ENCODE measurements at regions not wholly inside any gene's neighbourhood (a gene's known extent, or its start where the extent isn't known, plus 50 kb on each side); places are given as distances from the start of the nearest gene placed in this dataset.

DNA sequence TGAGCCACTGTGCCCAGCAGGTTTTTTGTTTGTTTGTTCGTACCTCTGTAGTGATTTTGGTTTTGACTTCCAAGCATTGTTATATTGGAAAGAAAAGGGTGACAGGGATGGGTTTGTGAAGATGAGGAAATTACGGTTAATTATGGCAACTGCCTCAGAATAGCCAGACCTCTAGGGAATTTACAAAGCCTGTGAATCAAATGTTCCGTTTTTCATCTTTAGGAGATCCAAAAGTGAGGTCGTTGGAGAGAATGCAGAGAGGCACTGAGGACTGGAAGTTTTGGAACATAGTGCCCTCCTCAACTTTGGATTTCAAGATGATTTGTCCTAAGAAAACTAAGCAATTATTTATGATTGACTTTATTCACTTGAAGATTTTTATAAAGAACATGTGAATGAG, 54.5 kb upstream of the EVL start:
- Histone ChIP-seq H3K36me3 (no peaks in the 10 kb centered on the region), H3K27ac (no peak overlapping the region), H3K9me3 (no peaks in the 10 kb centered on the region), H3K4me3 (no peak overlapping the region), H3K4me1 (no peaks in the 10 kb centered on the region), H3K27me3 (no peaks in the 10 kb centered on the region)
- TF ChIP-seq POLR2A (IDR thresholded peaks at IDR 0.05) (no peak), POLR2AphosphoS5 (IDR thresholded peaks at IDR 0.05) (no peak), EP300 (IDR thresholded peaks at IDR 0.05) (no peak)
- TF ChIP-seq, protein P1, sequence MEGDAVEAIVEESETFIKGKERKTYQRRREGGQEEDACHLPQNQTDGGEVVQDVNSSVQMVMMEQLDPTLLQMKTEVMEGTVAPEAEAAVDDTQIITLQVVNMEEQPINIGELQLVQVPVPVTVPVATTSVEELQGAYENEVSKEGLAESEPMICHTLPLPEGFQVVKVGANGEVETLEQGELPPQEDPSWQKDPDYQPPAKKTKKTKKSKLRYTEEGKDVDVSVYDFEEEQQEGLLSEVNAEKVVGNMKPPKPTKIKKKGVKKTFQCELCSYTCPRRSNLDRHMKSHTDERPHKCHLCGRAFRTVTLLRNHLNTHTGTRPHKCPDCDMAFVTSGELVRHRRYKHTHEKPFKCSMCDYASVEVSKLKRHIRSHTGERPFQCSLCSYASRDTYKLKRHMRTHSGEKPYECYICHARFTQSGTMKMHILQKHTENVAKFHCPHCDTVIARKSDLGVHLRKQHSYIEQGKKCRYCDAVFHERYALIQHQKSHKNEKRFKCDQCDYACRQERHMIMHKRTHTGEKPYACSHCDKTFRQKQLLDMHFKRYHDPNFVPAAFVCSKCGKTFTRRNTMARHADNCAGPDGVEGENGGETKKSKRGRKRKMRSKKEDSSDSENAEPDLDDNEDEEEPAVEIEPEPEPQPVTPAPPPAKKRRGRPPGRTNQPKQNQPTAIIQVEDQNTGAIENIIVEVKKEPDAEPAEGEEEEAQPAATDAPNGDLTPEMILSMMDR (IDR thresholded peaks at IDR 0.05), result no peak
- ATAC-seq, result no peak
- 46 to 70% methylated on average over 4 of the region's 4 CpGs for WGBS, 2 donors (ENCODE audit: low coverage in 1 of 2)

DNA sequence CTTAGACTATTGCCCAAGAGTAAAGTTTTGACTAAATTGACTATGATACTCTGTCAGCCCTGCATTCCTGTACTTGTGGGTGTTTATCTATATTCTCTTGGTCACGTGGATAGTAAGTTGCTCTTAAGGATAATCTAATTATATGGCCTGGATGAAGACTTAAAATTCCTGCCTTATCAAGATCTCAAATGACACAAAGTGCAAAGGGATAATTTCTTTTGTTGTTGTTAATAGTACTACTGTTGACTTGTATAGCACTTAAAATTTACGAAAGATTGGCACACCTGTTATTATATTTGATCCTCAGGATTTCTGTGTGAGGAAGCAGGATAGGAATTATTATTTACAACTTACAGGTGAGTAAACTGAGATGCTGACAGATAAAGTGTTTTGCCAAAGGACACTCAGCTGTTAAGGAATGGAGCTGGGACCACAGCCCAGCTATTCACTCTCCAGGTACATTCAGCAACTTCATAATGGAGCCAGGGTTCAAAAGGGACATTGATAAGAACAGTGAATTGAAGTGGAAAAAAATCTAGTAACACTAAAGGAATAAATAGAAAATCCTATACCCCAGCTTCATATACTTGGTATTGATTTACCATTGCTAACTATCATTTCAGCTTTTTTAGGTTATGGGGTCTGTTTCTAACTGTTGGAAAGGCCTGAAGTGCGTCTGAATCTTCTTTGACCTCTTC, 53.4 kb upstream of the EVL start:
- Histone ChIP-seq H3K36me3 (no peaks in the 10 kb centered on the region), H3K27me3 (no peaks in the 10 kb centered on the region), H3K4me3 (no peak overlapping the region), H3K27ac (no peak overlapping the region), H3K4me1 (no peaks in the 10 kb centered on the region), H3K9me3 (no peaks in the 10 kb centered on the region)
- WGBS, 2 donors (ENCODE audit: low coverage in 1 of 2), result 83 to 85% methylated on average over 2 to 3 of the region's 3 CpGs
- no peak for TF ChIP-seq POLR2A (IDR thresholded peaks at IDR 0.05)
- TF ChIP-seq, protein P1 (IDR thresholded peaks at IDR 0.05), result no peak
- TF ChIP-seq EP300 (IDR thresholded peaks at IDR 0.05), result no peak
- TF ChIP-seq POLR2AphosphoS5 (IDR thresholded peaks at IDR 0.05), result no peak
- ATAC-seq, result no peak

DNA sequence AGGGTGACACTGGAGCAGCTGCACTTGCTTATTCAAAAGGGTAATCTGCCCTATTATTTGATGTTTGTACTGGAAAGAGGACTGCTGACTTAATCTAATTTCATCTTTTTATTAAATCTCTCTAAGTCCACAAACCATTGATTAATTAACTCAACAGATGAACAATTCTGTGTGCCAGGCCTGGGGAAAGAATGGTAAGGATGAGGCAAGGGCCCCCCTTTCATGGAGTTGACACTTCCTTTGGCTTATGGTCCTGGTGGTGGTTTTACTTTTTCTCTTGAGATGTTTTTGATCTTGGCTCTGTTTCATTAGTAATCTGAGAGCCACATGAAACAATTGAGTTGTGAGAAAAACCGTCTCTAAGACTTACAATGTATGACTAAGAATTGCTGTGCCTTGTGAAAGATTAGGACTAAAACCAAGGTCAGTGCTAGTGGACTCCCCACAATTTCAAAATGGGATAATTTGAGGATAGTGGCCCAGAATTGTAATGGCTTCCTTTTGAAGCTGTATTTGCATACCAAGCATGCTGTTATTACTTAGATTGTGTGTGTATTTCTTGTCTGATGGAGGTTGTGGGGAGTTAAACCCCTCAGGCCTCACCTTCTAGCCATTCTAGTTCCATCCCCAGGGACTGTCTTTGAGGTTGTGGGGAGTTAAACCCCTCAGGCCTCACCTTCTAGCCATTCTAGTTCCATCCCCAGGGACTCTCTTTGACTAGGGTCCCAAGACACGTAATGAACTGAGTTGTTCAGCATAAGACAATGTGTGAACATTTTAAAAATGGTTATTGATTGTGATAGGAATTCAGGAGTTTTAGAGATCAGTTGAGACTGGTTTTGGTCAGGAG, 52.5 kb upstream of the EVL start:
- H3K4me1 ChIP-seq, result no peaks in the 10 kb centered on the region
- H3K27ac ChIP-seq, result no peak overlapping the region
- no peak for TF ChIP-seq POLR2A (IDR thresholded peaks at IDR 0.05)
- no peak overlapping the region for H3K4me3 ChIP-seq
- ATAC-seq, result no peak
- no peaks in the 10 kb centered on the region for H3K9me3 ChIP-seq
- 47 to 67% methylated on average over 1 of the region's 2 CpGs for WGBS, 2 donors (ENCODE audit: low coverage in 1 of 2)
- H3K27me3 ChIP-seq, result no peaks in the 10 kb centered on the region
- H3K36me3 ChIP-seq, result no peaks in the 10 kb centered on the region

DNA sequence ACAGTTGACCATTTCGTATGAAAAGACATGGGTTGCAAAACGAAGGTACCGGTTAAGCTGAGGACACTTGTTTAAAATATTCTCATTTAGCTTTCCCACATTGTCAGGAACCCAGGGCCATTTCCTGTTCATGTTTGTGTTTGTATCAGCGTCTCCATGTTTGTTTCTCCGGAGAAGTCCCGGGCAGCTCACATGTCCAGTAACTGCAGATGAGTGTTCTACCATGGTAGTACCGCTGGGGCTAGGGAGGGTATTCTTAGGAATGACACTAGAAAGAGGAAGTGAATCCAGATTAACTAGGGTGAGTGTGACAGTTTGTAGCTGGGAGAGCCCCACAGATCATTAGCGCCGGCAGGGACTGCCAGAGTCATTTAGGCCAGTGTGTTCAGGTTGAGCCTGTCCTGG, 50.0 kb upstream of the EVL start:
- H3K27ac ChIP-seq, result no peak overlapping the region
- 86 to 91% methylated on average over 4 to 6 of the region's 9 CpGs for WGBS, 2 donors (ENCODE audit: low coverage in 1 of 2)
- TF ChIP-seq, protein P1 (IDR thresholded peaks at IDR 0.05), result no peak
- TF ChIP-seq POLR2A (IDR thresholded peaks at IDR 0.05), result no peak
- TF ChIP-seq POLR2AphosphoS5 (IDR thresholded peaks at IDR 0.05), result no peak
- ATAC-seq, result no peak
- H3K4me1 ChIP-seq, result peaks cover 0 to 21% (median 8%) of the 10 kb centered on the region in 3 donors
- H3K36me3 ChIP-seq, result no peaks in the 10 kb centered on the region
- no peaks in the 10 kb centered on the region for H3K27me3 ChIP-seq
- H3K9me3 ChIP-seq, result no peaks in the 10 kb centered on the region
- no peak overlapping the region for H3K4me3 ChIP-seq

Measured in gastroesophageal sphincter (tissue), 4 donors.